SK-N-SH treated with all-trans-retinoic acid at 6 μM for 48 hours (cell line): ENCODE measurements at regions not wholly inside any gene's neighbourhood (a gene's known extent, or its start where the extent isn't known, plus 50 kb on each side); places are given as distances from the start of the nearest gene placed in this dataset.

ENCODE experiments used
- ATAC-seq: fragments of 200-7000 bp; cut with Tn5 transposase; 3 replicates; pipeline ENCODE4 v1.9.1; 2020; ENCODE audit warnings: mild to moderate bottlenecking, moderate library complexity
- BACH2 ChIP-seq: fragments of 250-450 bp; sonication (Bioruptor Pico); IDR thresholded peaks from 2 replicates; pipeline ENCODE4 v1.9.0; 2021; ENCODE audit warnings: mild to moderate bottlenecking, borderline replicate concordance
- CREB5 ChIP-seq: fragments of 250-450 bp; sonication (Bioruptor Pico); IDR thresholded peaks from 2 replicates; pipeline ENCODE4 v1.5.1; 2020; ENCODE audit warnings: low read depth, mild to moderate bottlenecking, moderate library complexity
- CSDC2 ChIP-seq: fragments of 250-450 bp; sonication (Bioruptor Pico); IDR thresholded peaks from 2 replicates; pipeline ENCODE4 v1.5.0; 2020; ENCODE audit warnings: mild to moderate bottlenecking, moderate library complexity
- ESRRG ChIP-seq: fragments of 250-450 bp; sonication (Bioruptor Pico); IDR thresholded peaks from 2 replicates; pipeline ENCODE4 v1.6.1; 2021; ENCODE audit warnings: mild to moderate bottlenecking
- GLIS3 ChIP-seq: fragments of 250-450 bp; sonication (Bioruptor Pico); IDR thresholded peaks from 2 replicates; pipeline ENCODE4 v1.5.0; 2020; ENCODE audit warnings: mild to moderate bottlenecking, moderate library complexity
- ISL1 ChIP-seq: fragments of 250-450 bp; sonication (Bioruptor Pico); IDR thresholded peaks from 2 replicates; pipeline ENCODE4 v2.1.2; 2022; ENCODE audit warnings: mild to moderate bottlenecking, moderate library complexity
- OSR1 ChIP-seq: fragments of 250-450 bp; sonication (Bioruptor Pico); IDR thresholded peaks from 2 replicates; pipeline ENCODE4 v1.8.0; 2022; ENCODE audit warnings: moderate library complexity, mild to moderate bottlenecking, inconsistent platforms
- POU6F1 ChIP-seq: fragments of 250-450 bp; sonication (Bioruptor Pico); IDR thresholded peaks from 2 replicates; pipeline ENCODE4 v1.8.0; 2021; ENCODE audit warnings: low read depth, mild to moderate bottlenecking, moderate library complexity, borderline replicate concordance
- PPARA ChIP-seq: fragments of 250-450 bp; sonication (Bioruptor Pico); IDR thresholded peaks from 2 replicates; pipeline ENCODE4 v1.5.0; 2020; ENCODE audit warnings: mild to moderate bottlenecking, borderline replicate concordance
- SNAI2 ChIP-seq: fragments of 250-450 bp; sonication (Bioruptor Pico); IDR thresholded peaks from 2 replicates; pipeline ENCODE4 v1.5.0; 2020; ENCODE audit warnings: mild to moderate bottlenecking, moderate library complexity
- TCF4 ChIP-seq: fragments of 250-450 bp; sonication (Bioruptor Pico); IDR thresholded peaks from 2 replicates; pipeline ENCODE4 v1.8.0; 2021; ENCODE audit warnings: mild to moderate bottlenecking, moderate library complexity, borderline replicate concordance
- TOX ChIP-seq: fragments of 250-450 bp; sonication (Bioruptor Pico); IDR thresholded peaks from 2 replicates; pipeline ENCODE4 v1.8.0; 2021; ENCODE audit warnings: mild to moderate bottlenecking, moderate library complexity, borderline replicate concordance
- TSHZ2 ChIP-seq: fragments of 250-450 bp; sonication (Bioruptor Pico); IDR thresholded peaks from 2 replicates; pipeline ENCODE4 v1.5.0; 2020; ENCODE audit warnings: mild to moderate bottlenecking, moderate library complexity
- ZC3H10 ChIP-seq: fragments of 250-450 bp; sonication (Bioruptor Pico); IDR thresholded peaks from 2 replicates; pipeline ENCODE4 v1.5.1; 2021; ENCODE audit warnings: mild to moderate bottlenecking, moderate library complexity
- ZFP3 ChIP-seq: fragments of 250-450 bp; sonication (Bioruptor Pico); IDR thresholded peaks from 2 replicates; pipeline ENCODE4 v1.5.0; 2020; ENCODE audit warnings: mild to moderate bottlenecking, moderate library complexity
- ZFP30 ChIP-seq: fragments of 450-650 bp; formaldehyde crosslinking; IDR thresholded peaks from 2 replicates; pipeline ENCODE4 v1.5.0; 2022; ENCODE audit warnings: mild to moderate bottlenecking, moderate library complexity
- ZNF565 ChIP-seq: fragments of 450-650 bp; formaldehyde crosslinking; conservative IDR thresholded peaks from 2 replicates; pipeline ENCODE4 v1.5.0; 2020; ENCODE audit warnings: low read depth, mild to moderate bottlenecking, moderate library complexity
- ZNF70 ChIP-seq: fragments of 450-650 bp; formaldehyde crosslinking; IDR thresholded peaks from 2 replicates; pipeline ENCODE4 v1.5.0; 2020; ENCODE audit warnings: mild to moderate bottlenecking, moderate library complexity
- ZNF8 ChIP-seq: fragments of 450-650 bp; formaldehyde crosslinking; IDR thresholded peaks from 2 replicates; pipeline ENCODE4 v1.5.0; 2020; ENCODE audit warnings: mild to moderate bottlenecking, moderate library complexity
- TF ChIP-seq, protein P1 (sequence below): fragments of 250-450 bp; sonication (Bioruptor Pico); IDR thresholded peaks from 2 replicates; pipeline ENCODE4 v1.5.1; 2021; ENCODE audit warnings: mild to moderate bottlenecking, moderate library complexity

GRCh38 chr1:97989094-97989680 is 68.4 kb upstream of the DPYD start (continued):
- no peak for TF ChIP-seq GLIS3 (CRISPR knock-in tag)
- no peak for TF ChIP-seq ZNF8
- TF ChIP-seq ISL1 = no peak

DNA sequence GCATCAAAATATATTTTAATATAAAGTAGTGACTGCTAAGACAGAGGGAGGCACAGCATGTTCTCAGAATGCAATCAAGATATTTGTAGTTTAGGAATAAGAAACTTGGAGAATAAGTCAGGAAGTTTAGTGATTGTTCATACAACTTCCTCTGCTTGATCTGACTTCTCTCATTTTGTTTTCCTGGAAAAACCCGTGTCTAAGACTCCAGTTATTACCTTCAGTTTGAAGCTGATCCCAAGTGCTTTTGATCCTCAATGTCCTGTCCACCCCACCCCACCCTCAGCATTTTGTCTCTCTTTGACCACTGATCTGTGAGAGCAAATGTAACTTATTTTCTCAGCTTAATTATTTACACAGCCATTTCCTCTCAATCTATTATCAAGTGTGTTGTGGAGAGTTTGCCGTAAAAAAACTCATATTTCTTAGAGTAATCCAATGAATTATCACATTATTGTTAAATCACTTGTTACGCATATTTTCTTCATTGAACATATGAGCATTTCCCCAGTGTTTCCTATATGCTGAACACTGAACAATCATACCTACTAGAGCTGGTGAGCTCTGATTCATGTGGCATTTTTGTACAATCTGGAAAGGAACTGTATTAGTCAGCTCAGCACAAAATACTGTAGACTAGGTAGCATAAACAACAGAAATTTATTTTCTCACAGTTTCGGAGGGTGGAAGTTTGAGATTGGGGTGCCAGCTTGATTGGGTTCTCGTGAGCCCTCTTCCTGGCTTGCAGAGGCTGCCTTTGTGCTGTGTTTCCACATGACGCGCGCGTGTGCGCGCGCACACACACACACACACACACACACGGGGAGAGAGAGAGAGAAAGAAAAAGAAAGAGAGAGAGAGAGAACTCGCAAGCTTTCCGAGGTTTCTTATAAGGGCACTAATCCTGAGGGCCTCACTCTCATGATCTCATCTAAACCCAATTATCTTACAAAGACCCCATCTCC is 65.5 kb upstream of the DPYD start:
- no peak for ATAC-seq
- no peak for TF ChIP-seq BACH2 (CRISPR knock-in tag)
- TF ChIP-seq TOX (CRISPR knock-in tag) = no peak
- TF ChIP-seq CREB5 = no peak
- TF ChIP-seq SNAI2 = no peak
- no peak for TF ChIP-seq OSR1 (CRISPR knock-in tag)
- TF ChIP-seq, protein P1, sequence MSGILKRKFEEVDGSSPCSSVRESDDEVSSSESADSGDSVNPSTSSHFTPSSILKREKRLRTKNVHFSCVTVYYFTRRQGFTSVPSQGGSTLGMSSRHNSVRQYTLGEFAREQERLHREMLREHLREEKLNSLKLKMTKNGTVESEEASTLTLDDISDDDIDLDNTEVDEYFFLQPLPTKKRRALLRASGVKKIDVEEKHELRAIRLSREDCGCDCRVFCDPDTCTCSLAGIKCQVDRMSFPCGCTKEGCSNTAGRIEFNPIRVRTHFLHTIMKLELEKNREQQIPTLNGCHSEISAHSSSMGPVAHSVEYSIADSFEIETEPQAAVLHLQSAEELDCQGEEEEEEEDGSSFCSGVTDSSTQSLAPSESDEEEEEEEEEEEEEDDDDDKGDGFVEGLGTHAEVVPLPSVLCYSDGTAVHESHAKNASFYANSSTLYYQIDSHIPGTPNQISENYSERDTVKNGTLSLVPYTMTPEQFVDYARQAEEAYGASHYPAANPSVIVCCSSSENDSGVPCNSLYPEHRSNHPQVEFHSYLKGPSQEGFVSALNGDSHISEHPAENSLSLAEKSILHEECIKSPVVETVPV = no peak
- TF ChIP-seq TCF4 (CRISPR knock-in tag) = no peak
- TF ChIP-seq TSHZ2 (CRISPR knock-in tag) = no peak
- no peak for TF ChIP-seq ZNF70

DNA sequence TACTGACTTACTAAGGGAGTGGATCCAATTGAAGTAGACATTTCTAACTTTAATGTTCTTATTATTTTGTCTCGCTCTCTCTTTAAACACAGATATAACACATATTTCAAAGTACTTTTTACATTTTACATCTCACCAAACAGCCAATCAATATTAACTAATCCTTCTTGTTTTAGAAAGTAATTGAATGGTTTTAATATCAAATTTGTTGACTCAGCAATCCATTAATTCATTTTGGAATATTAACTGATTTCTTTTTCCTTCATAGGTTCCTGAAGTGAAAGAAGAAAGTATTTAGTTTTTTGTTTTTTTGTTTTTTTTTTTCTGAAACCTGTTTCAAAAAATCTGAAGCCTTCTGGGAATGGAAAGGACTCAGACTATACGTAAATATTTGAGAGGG is 62.3 kb upstream of the DPYD start:
- TF ChIP-seq ESRRG (CRISPR knock-in tag) = no peak
- TF ChIP-seq ZFP3 (CRISPR knock-in tag) = no peak
- TF ChIP-seq TCF4 (CRISPR knock-in tag) = no peak
- TF ChIP-seq, protein P1 = no peak
- TF ChIP-seq ZNF565 (CRISPR knock-in tag) = no peak
- no peak for TF ChIP-seq ZNF70
- no peak for TF ChIP-seq ZFP30 (CRISPR knock-in tag)
- TF ChIP-seq OSR1 (CRISPR knock-in tag) = no peak
- no peak for TF ChIP-seq BACH2 (CRISPR knock-in tag)
- TF ChIP-seq TSHZ2 (CRISPR knock-in tag) = no peak
- TF ChIP-seq CSDC2 (CRISPR knock-in tag) = no peak
- TF ChIP-seq POU6F1 (CRISPR knock-in tag) = no peak
- no peak for TF ChIP-seq ZNF8
- no peak for TF ChIP-seq PPARA (CRISPR knock-in tag)
- TF ChIP-seq ZC3H10 (CRISPR knock-in tag) = no peak
- TF ChIP-seq SNAI2 = no peak
- no peak for ATAC-seq
